Stimulated activated CD4-positive, alpha-beta T cell treated with anti-CD3 and anti-CD28 coated beads, TNF-alpha, amount 100 ng/mL, for 48 hours (primary cell): ENCODE measurements at regions not wholly inside any gene's neighbourhood (a gene's known extent, or its start where the extent isn't known, plus 50 kb on each side); places are given as distances from the start of the nearest gene placed in this dataset.
"Not testable (repeated sequence)": the region's sequence is repeated elsewhere in the genome, so short reads cannot be mapped to it uniquely, and the experiment has no call there.

ENCODE experiments used
- DNase-seq, 3 donors: peaks; one replicate each; pipeline ENCODE4 v3.0.0-alpha.2; 2020; ENCODE audit warnings: low read depth in 3 of 3

- DNase-seq = not testable (repeated sequence)
Measured at GRCh38 chr16:29133681-29134430, 149.0 kb downstream of the LAT start.

DNA sequence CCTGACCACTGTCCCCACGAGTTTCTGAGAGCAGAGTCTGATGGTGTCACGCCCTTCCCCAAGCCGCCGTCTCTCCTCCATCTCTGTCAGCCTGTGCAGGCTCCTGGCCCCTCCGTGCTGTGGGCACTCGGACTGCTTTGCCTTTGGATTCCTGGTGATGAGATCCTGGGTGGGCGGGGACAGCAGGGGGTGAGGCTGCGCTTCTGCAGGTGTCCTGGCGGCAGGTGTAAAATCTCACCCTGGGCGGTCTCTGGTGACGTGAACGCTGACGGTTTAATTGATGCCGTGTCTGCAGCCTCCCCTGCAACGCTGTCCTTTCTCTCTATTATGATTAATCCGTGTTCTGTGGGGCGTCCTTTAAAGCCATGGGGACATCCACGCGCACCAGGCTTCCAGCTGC, 148.0 kb downstream of the LAT start:
- not testable (repeated sequence) for DNase-seq

- DNase-seq = not testable (repeated sequence)
Measured at GRCh38 chr16:29132444-29132843, 147.6 kb downstream of the LAT start.

DNA sequence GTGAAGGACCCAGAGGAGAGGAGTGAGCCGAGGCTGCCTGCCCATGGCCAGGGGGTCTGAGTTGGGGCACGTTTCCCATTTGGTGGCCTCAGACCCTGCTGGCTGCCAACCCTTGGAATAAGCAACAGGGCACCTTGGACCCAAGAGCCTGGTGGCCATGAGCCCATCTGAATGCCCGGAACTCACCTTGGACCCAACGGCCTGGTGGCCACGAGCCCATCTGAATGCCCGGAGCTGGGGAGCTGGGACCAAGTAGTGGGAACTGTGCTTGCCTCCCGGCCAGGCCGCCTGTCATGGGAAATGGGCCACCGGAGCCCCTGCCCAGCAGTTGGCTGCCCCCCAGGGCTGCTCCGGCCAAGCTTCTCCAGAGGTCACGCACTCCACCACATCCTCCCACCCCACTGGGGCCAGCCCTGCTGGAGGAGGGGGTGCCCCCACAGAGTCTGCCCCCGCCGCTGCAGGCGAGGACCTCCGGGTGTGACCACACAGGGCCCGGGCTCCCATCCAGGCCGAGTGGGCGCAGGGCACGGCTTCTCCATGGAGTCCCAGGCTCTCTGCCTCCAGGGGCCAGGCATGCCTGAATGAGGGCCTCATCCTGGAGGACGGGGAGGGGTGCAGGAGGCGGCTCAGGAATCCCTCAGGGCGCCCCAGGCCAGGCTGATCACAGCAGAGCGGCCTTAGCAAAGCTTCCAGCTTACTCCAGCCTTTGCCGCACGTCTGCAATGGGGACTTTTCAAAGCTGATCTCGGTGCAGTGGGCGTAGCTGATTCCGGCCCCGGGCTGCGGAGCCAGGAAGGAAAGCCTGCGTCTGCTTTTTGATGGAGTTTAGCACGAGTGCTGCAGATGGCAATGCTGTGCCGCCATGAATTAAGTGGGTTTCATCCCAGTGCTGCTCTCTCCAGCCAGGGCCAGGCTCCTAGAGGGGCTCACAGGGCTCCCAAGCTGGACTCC, 146.3 kb downstream of the LAT start:
- DNase-seq = not testable (repeated sequence)

- DNase-seq = not testable (repeated sequence)
Measured at GRCh38 chr16:29130131-29130711, 145.4 kb downstream of the LAT start.

DNA sequence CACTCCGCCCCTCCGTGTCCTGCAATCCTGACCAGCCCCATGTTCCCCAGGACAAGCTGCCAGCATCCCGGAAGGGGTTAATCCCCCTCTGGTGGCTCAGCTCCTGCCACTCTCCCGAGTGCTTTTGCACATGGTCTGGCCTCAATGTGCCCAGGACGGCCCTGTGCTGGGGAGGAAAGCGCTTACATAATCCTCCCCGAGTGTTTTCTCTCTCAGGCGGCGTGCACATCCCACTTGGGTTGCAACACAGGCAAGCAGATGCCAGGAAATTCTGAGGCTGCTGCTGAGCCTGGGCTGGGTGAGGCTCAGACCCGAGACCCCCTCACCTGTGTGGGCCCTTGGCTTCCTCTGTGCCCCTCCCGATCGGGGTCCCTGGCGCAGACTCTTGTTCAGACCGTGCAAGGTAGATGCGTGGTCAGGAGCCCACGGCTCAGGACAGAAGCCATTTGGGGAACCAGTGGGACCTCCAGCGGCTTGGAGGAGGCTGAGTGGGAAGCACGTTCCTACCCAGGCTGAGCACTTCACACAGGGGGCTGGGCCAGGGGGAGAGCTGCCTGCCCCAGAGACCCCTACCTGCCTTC, 144.7 kb downstream of the LAT start:
- DNase-seq = not testable (repeated sequence)

- DNase-seq = not testable (repeated sequence)
Measured at GRCh38 chr16:29128732-29129457, 144.0 kb downstream of the LAT start.

DNA sequence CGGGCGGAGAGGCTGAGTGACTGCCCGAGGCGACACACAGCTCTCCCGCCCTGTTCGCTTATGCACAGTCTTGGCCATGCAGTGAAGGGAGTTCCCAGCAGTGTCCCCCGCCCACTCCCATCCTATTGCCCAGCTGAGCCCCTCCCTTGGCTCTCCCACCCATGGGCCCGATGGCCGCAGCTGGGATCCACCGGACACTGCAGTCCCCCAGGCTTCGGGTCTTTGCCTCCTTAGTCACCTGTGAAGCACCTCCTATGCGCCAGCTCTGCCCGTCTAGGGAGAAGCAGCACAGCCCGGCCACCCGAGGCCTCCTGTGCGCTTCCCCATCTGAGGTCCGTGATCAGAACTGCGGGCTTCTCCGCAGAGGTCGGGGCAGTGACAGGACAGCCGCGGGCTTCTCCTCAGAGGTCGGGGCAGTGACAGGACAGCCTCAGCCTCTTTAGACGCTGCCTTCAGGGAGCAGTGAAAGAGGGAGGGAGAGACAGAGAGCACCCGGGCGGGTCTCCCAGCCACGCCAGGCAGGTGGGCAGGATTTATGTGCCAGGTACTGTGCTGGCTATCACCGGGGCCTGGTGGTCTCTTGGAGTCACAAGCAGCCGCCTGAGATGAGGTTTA, 143.1 kb downstream of the LAT start:
- DNase-seq = not testable (repeated sequence)

GRCh38 chr16:29126616-29127015, 141.8 kb downstream of the LAT start:
- no peak for DNase-seq

DNA sequence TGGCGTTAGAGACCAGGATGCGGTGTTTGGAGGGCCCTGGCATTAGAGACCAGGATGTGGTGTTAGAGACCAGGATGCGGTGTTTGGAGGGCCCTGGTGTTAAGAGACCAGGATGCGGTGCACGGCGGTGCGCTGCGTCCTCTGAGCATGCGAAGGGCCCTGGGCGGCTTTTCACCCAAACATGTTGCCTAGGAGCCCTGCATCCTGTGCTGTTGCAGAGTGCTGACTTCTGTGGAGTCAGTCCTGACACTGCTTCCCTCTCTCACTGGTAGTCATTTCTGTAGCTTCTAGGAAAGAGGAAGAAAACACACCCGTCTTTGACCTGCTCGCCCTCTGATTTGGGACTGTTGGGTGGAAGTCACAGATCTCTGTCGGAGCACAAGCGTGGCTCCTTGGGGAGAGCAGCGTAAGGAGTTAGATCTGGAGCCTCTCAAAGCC, 141.2 kb downstream of the LAT start:
- DNase-seq = no peak

DNA sequence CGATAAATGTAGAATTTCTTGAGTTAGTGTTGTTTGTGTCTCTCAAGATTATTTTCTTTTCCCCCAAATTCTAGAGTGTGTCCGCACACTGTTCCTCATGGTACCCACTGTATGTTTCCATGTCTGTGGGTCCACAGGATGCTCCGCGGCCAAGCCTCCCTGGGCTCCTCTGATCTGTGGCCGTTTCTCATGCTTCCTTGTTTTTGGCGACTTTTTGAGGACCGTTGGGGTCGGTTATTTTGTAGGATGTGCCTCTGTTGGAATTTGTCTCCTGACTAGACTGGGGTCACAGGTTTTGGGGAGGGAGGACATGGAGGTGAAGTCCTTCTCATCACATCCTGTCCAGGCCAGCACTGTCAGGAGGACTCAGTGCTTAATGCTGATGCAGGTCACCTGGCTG, 140.0 kb downstream of the LAT start:
- no peak for DNase-seq

- DNase-seq = not testable (repeated sequence)
Measured at GRCh38 chr16:29124162-29124561, 139.3 kb downstream of the LAT start.

DNA sequence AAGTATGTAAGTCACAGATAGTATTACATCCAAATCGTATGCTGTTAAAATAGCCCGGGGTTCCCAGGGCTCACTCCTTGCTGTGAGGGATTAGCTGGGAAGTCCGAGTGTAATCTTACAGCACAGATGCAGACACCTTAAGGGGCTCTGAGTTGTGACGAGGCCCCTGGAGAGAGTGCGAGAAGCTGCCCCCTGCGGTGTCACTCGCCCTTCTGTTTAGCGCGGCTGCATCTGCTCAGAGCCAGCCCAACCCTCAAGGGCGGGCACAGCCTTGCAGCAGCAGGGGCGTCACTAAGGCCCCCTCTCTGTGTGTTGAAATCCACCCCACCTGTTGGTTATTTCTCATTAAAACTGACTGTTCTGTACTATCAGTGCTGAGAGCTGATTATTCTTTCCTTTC, 135.8 kb downstream of the LAT start:
- DNase-seq = not testable (repeated sequence)

DNA sequence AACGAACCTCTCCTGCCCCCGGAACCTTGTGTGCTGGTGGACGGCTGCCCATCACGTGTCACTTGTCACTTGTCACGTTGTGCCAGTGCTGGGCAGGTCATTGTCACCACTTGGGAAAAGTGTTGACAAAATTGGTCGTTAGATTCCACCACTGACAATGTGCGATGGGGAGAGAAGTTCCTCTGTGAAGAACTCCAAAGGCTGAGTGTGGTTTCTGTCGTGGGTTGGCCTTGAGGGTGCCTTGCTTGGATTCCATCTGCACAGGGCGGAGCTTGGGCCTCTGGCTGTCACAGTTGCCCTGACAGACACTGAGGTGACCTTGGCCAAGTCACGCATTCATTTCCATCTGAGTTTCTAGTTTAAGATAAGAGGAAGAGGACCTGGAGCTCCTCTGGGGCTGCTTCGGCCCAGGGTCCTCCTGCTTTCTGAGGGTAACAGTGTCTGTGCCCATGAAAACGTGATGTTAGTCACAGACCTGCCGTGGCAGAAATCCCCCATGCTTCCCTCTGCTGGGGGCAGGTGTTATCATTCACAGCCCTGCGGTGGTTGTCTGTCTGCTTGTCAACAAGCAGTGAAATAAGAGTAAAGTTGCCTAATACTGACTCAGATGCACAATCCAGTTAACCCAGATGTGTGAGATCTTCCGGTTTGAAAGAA, 133.6 kb downstream of the LAT start:
- DNase-seq = peak in 1 of 3 donors; percentile 14

DNA sequence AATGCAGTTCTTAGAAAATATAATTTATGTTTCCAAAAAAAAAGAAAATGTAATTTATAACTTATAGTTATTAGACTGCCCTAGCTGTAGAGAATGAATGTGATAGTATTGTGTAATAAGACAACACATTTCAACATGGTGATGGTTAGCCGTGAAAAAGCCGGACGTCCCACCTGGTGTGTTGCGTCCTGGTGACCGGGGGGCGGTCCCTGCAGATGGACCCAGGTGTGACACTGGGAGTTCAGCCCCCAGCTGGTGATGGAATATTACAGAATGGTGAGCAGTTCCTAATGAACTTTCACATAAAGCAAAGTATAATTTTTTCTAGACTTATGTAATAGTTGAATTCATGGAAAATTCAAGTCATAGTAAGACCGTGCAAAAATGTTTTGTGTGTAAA, 132.8 kb downstream of the LAT start:
- no peak for DNase-seq

- DNase-seq = no peak
Measured at GRCh38 chr16:29116980-29117379, 132.1 kb downstream of the LAT start.

- not testable (repeated sequence) for DNase-seq
Measured at GRCh38 chr16:29116207-29116606, 131.4 kb downstream of the LAT start.

GRCh38 chr16:29115802-29116141, 130.9 kb downstream of the LAT start:
- DNase-seq = not testable (repeated sequence)

GRCh38 chr16:29114989-29115801, 130.3 kb downstream of the LAT start:
- DNase-seq = peak in 2 of 3 donors; percentile 29 to 34
